Smooth muscle cell (in vitro differentiated cells): ENCODE measurements at regions not wholly inside any gene's neighbourhood (a gene's known extent, or its start where the extent isn't known, plus 50 kb on each side); places are given as distances from the start of the nearest gene placed in this dataset.
A peak's percentile ranks its signal among the peaks of the same experiment; 100 is the strongest.

Experiments
- DNase-seq: peaks from one replicate; lab custom pipeline; 2025; ENCODE audit not compliant: unreplicated experiment; lab: John Stamatoyannopoulos, UW
- H2AFZ ChIP-seq: fragments of 200-600 bp; sonication (generic); 2 replicates; pipeline ENCODE4 v1.6.0; 2016; ENCODE audit warnings: antibody characterized with exemption, low read depth, mild to moderate bottlenecking
- H3F3A ChIP-seq: fragments of 200-600 bp; sonication (generic); 2 replicates; pipeline ENCODE4 v1.6.0; 2017; ENCODE audit warnings: antibody characterized with exemption, low read depth
- H3K27ac ChIP-seq: fragments of 200-600 bp; sonication (generic); 2 replicates; pipeline ENCODE4 v1.5.1; 2016; ENCODE audit warnings: low read depth, mild to moderate bottlenecking
- H3K27me3 ChIP-seq: fragments of 200-600 bp; sonication (generic); 2 replicates; pipeline ENCODE4 v1.6.1; 2016; ENCODE audit warnings: low read depth, mild to moderate bottlenecking
- H3K36me3 ChIP-seq: fragments of 200-600 bp; sonication (generic); 2 replicates; pipeline ENCODE4 v1.5.1; 2016; ENCODE audit warnings: low read depth
- H3K4me1 ChIP-seq: fragments of 200-600 bp; sonication (generic); 2 replicates; pipeline ENCODE4 v1.5.1; 2016; ENCODE audit warnings: low read depth
- H3K4me2 ChIP-seq: fragments of 200-600 bp; sonication (generic); 2 replicates; pipeline ENCODE4 v1.6.0; 2016; ENCODE audit warnings: mild to moderate bottlenecking
- H3K4me3 ChIP-seq: fragments of 200-600 bp; sonication (generic); 2 replicates; pipeline ENCODE4 v1.5.1; 2016; ENCODE audit warnings: mild to moderate bottlenecking
- H3K79me2 ChIP-seq: fragments of 200-600 bp; sonication (generic); 2 replicates; pipeline ENCODE4 v1.6.0; 2016; ENCODE audit warnings: low read depth, mild to moderate bottlenecking
- H3K9ac ChIP-seq: fragments of 200-600 bp; sonication (generic); 2 replicates; pipeline ENCODE4 v1.6.0; 2016; ENCODE audit warnings: low read depth
- H3K9me3 ChIP-seq: fragments of 200-600 bp; sonication (generic); replicated peaks from 2 replicates; pipeline ENCODE4 v1.5.1; 2016; ENCODE audit warnings: low read depth
- H4K20me1 ChIP-seq: fragments of 200-600 bp; sonication (generic); 2 replicates; pipeline ENCODE4 v1.6.0; 2016; ENCODE audit warnings: low read depth
- CTCF ChIP-seq: fragments of 200-600 bp; sonication (generic); IDR thresholded peaks from 2 replicates; pipeline ENCODE4 v1.5.1; 2017; ENCODE audit warnings: borderline replicate concordance, mild to moderate bottlenecking, antibody characterized with exemption; ENCODE audit not compliant: insufficient read depth, poor library complexity, severe bottlenecking
- WGBS: methylation state at CpG from one replicate; pipeline ENCODE4 v1.1.7; 2016; ENCODE audit warnings: low lambda C conversion rate; 5-methylcytosine and 5-hydroxymethylcytosine counted together

- H3K36me3 ChIP-seq, result no peaks in the 10 kb centered on the region
- H2AFZ ChIP-seq, result no peak overlapping the region
- H3K4me3 ChIP-seq, result no peak overlapping the region
- H4K20me1 ChIP-seq, result no peaks in the 10 kb centered on the region
- H3K27ac ChIP-seq, result no peak overlapping the region
- H3K27me3 ChIP-seq, result no peaks in the 10 kb centered on the region
- no peak for TF ChIP-seq CTCF
- DNase-seq, result no peak
- no peaks in the 10 kb centered on the region for H3F3A ChIP-seq
- no peak overlapping the region for H3K9ac ChIP-seq
- H3K79me2 ChIP-seq, result no peaks in the 10 kb centered on the region
- no peak overlapping the region for H3K4me2 ChIP-seq
- H3K9me3 ChIP-seq, result no peaks in the 10 kb centered on the region
- WGBS, result 40% methylated on average over 2 of the region's 2 CpGs
- no peaks in the 10 kb centered on the region for H3K4me1 ChIP-seq
Observed at GRCh38 chr6:130743175-130743574, 84.0 kb upstream of the SMLR1 start.

- no peaks in the 10 kb centered on the region for H3K9me3 ChIP-seq
- no peak overlapping the region for H2AFZ ChIP-seq
- no peak overlapping the region for H3K4me2 ChIP-seq
- DNase-seq, result no peak
- H3F3A ChIP-seq, result no peaks in the 10 kb centered on the region
- H3K4me1 ChIP-seq, result no peaks in the 10 kb centered on the region
- H3K79me2 ChIP-seq, result no peaks in the 10 kb centered on the region
- H4K20me1 ChIP-seq, result no peaks in the 10 kb centered on the region
- no peaks in the 10 kb centered on the region for H3K27me3 ChIP-seq
- WGBS, result 67% methylated on average over 2 of the region's 2 CpGs
- no peaks in the 10 kb centered on the region for H3K36me3 ChIP-seq
- H3K4me3 ChIP-seq, result no peak overlapping the region
- no peak overlapping the region for H3K27ac ChIP-seq
- no peak for TF ChIP-seq CTCF
- H3K9ac ChIP-seq, result no peak overlapping the region
Observed at GRCh38 chr6:130744576-130745366, 82.4 kb upstream of the SMLR1 start.

- no peaks in the 10 kb centered on the region for H3K27me3 ChIP-seq
- no peak for DNase-seq
- H3K79me2 ChIP-seq, result no peaks in the 10 kb centered on the region
- H4K20me1 ChIP-seq, result no peaks in the 10 kb centered on the region
- TF ChIP-seq CTCF, result no peak
- no peaks in the 10 kb centered on the region for H3F3A ChIP-seq
- 100% methylated on average over 1 of the region's 1 CpG for WGBS
- H3K9me3 ChIP-seq, result no peaks in the 10 kb centered on the region
- H3K4me3 ChIP-seq, result no peak overlapping the region
- H3K9ac ChIP-seq, result no peak overlapping the region
- no peak overlapping the region for H3K4me2 ChIP-seq
- H2AFZ ChIP-seq, result no peak overlapping the region
- no peaks in the 10 kb centered on the region for H3K36me3 ChIP-seq
- no peak overlapping the region for H3K27ac ChIP-seq
- H3K4me1 ChIP-seq, result no peaks in the 10 kb centered on the region
Observed at GRCh38 chr6:130748041-130748440, 79.2 kb upstream of the SMLR1 start.

- no peaks in the 10 kb centered on the region for H3K79me2 ChIP-seq
- no peaks in the 10 kb centered on the region for H3K9me3 ChIP-seq
- H3K27me3 ChIP-seq, result no peaks in the 10 kb centered on the region
- no peak overlapping the region for H3K4me2 ChIP-seq
- H3K9ac ChIP-seq, result no peak overlapping the region
- no peaks in the 10 kb centered on the region for H3K36me3 ChIP-seq
- H2AFZ ChIP-seq, result no peak overlapping the region
- H3K4me3 ChIP-seq, result no peak overlapping the region
- H3F3A ChIP-seq, result no peaks in the 10 kb centered on the region
- no peak for DNase-seq
- peak; percentile 33 for TF ChIP-seq CTCF
- WGBS, result 92% methylated on average over 3 of the region's 3 CpGs
- H3K27ac ChIP-seq, result no peak overlapping the region
- H3K4me1 ChIP-seq, result no peaks in the 10 kb centered on the region
- H4K20me1 ChIP-seq, result no peaks in the 10 kb centered on the region
Observed at GRCh38 chr6:130749402-130749801, 77.8 kb upstream of the SMLR1 start.
